ENCODE measurements at regions not wholly inside any gene's neighbourhood (a gene's known extent, or its start where the extent isn't known, plus 50 kb on each side); places are given as distances from the start of the nearest gene placed in this dataset.

DNA sequence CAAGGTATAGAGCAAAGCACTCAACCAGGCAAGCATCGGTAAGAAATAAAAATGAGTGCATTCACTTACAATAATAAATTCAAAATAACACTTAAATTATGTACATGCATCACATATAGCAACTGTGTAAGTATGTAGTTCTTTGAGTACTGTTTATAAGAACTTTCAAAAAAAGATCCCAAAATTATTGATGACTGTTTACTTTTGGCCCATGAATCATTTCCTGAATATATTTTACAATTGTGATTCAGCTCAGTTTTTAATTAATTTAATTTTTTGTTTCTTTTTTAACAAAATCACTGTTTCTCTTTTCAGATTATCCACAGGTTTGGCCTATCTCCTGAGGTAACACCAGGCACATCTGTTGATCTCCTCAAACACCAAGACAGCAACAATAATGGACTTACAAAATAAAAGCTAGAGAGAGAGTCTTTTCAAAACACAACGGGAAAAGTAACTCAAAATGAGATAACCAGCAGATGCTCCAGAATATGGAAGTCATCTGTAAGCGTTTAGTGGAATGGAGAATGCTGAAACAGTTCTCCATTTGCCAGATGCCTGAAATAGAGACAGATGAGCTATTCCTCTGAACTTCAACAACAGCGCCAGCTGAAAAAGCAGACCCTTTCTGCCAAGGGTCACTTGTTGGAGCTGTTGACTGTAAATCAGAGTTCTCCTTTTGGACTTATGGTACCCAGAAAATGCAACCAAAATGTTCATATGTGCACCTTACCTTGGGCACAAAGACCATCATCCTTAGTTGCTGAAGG, 348.6 kb upstream of the RGMB start:
- Histone ChIP-seq H3K27me3 (ENCODE audit: control insufficient read depth, insufficient read depth, low read length) (no peaks in the 10 kb centered on the region), H3K27ac (ENCODE audit: low read length) (no peak overlapping the region), H3K9me3 (ENCODE audit: control insufficient read depth, insufficient read depth, low read length) (no peaks in the 10 kb centered on the region), H3K4me1 (ENCODE audit: control insufficient read depth, insufficient read depth, low read length) (no peaks in the 10 kb centered on the region), H3K4me3 (ENCODE audit: low read length) (no peak overlapping the region), H3K36me3 (ENCODE audit: control insufficient read depth, insufficient read depth, low read length) (no peaks in the 10 kb centered on the region)
- intact Hi-C loops (cut with micrococcal nuclease): no loop called here
- no peaks in the 10 kb centered on the region for H3K36me3 Mint-ChIP-seq
- 86% methylated on average over 3 of the region's 4 CpGs for WGBS (ENCODE audit: insufficient coverage)
- ATAC-seq (no peak), DNase-seq (no peak)
- H3K27ac Mint-ChIP-seq: no peak overlapping the region
- TF ChIP-seq, protein P1, sequence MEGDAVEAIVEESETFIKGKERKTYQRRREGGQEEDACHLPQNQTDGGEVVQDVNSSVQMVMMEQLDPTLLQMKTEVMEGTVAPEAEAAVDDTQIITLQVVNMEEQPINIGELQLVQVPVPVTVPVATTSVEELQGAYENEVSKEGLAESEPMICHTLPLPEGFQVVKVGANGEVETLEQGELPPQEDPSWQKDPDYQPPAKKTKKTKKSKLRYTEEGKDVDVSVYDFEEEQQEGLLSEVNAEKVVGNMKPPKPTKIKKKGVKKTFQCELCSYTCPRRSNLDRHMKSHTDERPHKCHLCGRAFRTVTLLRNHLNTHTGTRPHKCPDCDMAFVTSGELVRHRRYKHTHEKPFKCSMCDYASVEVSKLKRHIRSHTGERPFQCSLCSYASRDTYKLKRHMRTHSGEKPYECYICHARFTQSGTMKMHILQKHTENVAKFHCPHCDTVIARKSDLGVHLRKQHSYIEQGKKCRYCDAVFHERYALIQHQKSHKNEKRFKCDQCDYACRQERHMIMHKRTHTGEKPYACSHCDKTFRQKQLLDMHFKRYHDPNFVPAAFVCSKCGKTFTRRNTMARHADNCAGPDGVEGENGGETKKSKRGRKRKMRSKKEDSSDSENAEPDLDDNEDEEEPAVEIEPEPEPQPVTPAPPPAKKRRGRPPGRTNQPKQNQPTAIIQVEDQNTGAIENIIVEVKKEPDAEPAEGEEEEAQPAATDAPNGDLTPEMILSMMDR (IDR thresholded peaks at IDR 0.05): no peak
- peaks cover 11 to 17% of the 10 kb centered on the region in 2 donors for H3K9me3 Mint-ChIP-seq
- H3K4me1 Mint-ChIP-seq: no peaks in the 10 kb centered on the region
- H3K27me3 Mint-ChIP-seq (ENCODE audit: low read depth in 2 of 2): no peaks in the 10 kb centered on the region
- H3K4me3 Mint-ChIP-seq: no peak overlapping the region

DNA sequence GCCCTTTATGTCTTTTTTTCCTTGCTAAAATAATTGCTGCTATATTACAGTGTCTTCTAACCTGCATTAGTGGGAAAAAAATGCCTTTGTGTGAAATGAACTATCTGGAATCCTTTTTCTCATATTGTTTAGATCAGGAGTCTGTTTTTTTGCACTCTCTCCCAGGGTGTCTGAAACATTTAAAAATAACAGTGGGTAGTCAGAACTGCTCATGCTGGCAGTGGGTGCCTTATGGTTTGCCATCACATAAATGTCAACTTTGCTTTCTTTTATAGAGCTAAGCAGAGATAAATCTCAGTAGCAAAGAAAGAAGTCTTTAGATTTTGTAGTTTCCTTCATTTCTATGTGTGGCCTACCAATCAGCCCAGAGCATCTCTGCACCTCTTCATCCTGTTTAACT, 347.8 kb upstream of the RGMB start:
- no peak overlapping the region for H3K27ac ChIP-seq (ENCODE audit: low read length)
- H3K36me3 ChIP-seq (ENCODE audit: control insufficient read depth, insufficient read depth, low read length): no peaks in the 10 kb centered on the region
- ATAC-seq: no peak
- TF ChIP-seq, protein P1 (IDR thresholded peaks at IDR 0.05): no peak
- intact Hi-C loops (cut with micrococcal nuclease): no loop called here
- no peak overlapping the region for H3K4me3 Mint-ChIP-seq
- H3K4me3 ChIP-seq (ENCODE audit: low read length): no peak overlapping the region
- no peaks in the 10 kb centered on the region for H3K27me3 ChIP-seq (ENCODE audit: control insufficient read depth, insufficient read depth, low read length)
- no peaks in the 10 kb centered on the region for H3K4me1 Mint-ChIP-seq
- no peaks in the 10 kb centered on the region for H3K4me1 ChIP-seq (ENCODE audit: control insufficient read depth, insufficient read depth, low read length)
- H3K27me3 Mint-ChIP-seq (ENCODE audit: low read depth in 2 of 2): no peaks in the 10 kb centered on the region
- no peaks in the 10 kb centered on the region for H3K9me3 ChIP-seq (ENCODE audit: control insufficient read depth, insufficient read depth, low read length)
- no peak overlapping the region for H3K27ac Mint-ChIP-seq
- no peak for DNase-seq
- H3K9me3 Mint-ChIP-seq: peaks cover 13 to 17% of the 10 kb centered on the region in 2 donors
- H3K36me3 Mint-ChIP-seq: no peaks in the 10 kb centered on the region

DNA sequence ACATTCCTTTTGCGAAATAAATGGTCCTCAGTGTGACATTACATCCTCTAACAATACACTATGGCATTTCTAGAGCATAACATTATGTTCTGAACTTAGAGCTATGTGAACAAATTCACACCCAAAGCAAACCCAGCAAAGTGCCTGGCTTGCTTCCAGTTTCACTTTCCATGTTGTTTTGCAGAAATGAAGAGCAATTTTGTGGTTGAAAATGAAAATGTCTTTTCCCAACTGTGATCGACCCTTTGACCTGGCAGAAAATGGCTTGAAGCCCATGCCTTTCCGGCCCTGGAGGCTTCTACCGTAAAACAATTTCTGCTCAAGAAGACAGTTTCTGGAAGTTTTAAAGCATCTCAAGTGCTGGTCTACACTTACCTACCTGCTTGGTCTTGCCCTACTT, 344.7 kb upstream of the RGMB start:
- H3K4me3 ChIP-seq (ENCODE audit: low read length): no peak overlapping the region
- Mint-ChIP-seq H3K36me3 (no peaks in the 10 kb centered on the region), H3K9me3 (peaks cover 17% of the 10 kb centered on the region in 2 donors), H3K4me3 (no peak overlapping the region), H3K4me1 (no peaks in the 10 kb centered on the region), H3K27ac (no peak overlapping the region), H3K27me3 (ENCODE audit: low read depth in 2 of 2) (no peaks in the 10 kb centered on the region)
- intact Hi-C loops (cut with micrococcal nuclease): no loop called here
- DNase-seq (no peak), ATAC-seq (no peak)
- no peak overlapping the region for H3K27ac ChIP-seq (ENCODE audit: low read length)
- no peaks in the 10 kb centered on the region for H3K36me3 ChIP-seq (ENCODE audit: control insufficient read depth, insufficient read depth, low read length)
- 62% methylated on average over 4 of the region's 4 CpGs for WGBS (ENCODE audit: insufficient coverage)
- no peaks in the 10 kb centered on the region for H3K27me3 ChIP-seq (ENCODE audit: control insufficient read depth, insufficient read depth, low read length)
- H3K4me1 ChIP-seq (ENCODE audit: control insufficient read depth, insufficient read depth, low read length): no peaks in the 10 kb centered on the region
- H3K9me3 ChIP-seq (ENCODE audit: control insufficient read depth, insufficient read depth, low read length): no peaks in the 10 kb centered on the region
- TF ChIP-seq, protein P1 (IDR thresholded peaks at IDR 0.05): no peak

DNA sequence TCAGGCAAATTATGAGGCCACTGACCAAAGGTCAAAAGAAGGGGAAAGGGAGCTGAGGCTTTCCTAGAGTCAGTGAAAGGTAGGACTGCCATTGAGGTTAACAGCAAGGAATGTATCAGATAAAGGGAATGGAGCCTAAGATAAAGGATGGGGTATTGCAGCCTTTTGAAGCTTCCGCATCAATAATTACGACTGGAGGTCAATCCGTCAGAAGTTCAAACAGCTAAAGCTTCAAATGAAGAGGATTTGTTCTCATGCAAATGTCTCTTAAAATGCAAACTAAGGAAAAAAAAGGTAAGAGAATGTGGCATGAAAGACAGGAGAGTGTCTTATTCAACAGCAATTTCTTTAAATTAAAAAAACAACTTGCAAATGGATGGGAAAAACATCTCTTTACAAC, 341.1 kb upstream of the RGMB start:
- TF ChIP-seq, protein P1 (IDR thresholded peaks at IDR 0.05): no peak
- no peak for ATAC-seq
- H3K4me1 ChIP-seq (ENCODE audit: control insufficient read depth, insufficient read depth, low read length): no peaks in the 10 kb centered on the region
- DNase-seq: no peak
- Mint-ChIP-seq H3K4me1 (no peaks in the 10 kb centered on the region), H3K27me3 (ENCODE audit: low read depth in 2 of 2) (no peaks in the 10 kb centered on the region), H3K4me3 (no peak overlapping the region), H3K27ac (no peak overlapping the region), H3K9me3 (peaks cover 13% of the 10 kb centered on the region in 2 donors), H3K36me3 (no peaks in the 10 kb centered on the region)
- no peak overlapping the region for H3K27ac ChIP-seq (ENCODE audit: low read length)
- H3K9me3 ChIP-seq (ENCODE audit: control insufficient read depth, insufficient read depth, low read length): no peaks in the 10 kb centered on the region
- H3K27me3 ChIP-seq (ENCODE audit: control insufficient read depth, insufficient read depth, low read length): no peaks in the 10 kb centered on the region
- no peaks in the 10 kb centered on the region for H3K36me3 ChIP-seq (ENCODE audit: control insufficient read depth, insufficient read depth, low read length)
- intact Hi-C loops (cut with micrococcal nuclease): no loop called here
- WGBS (ENCODE audit: insufficient coverage): 56% methylated on average over 3 of the region's 3 CpGs
- no peak overlapping the region for H3K4me3 ChIP-seq (ENCODE audit: low read length)
